ENCODE measurements at regions not wholly inside any gene's neighbourhood (a gene's known extent, or its start where the extent isn't known, plus 50 kb on each side); places are given as distances from the start of the nearest gene placed in this dataset.
A peak's percentile ranks its signal among the peaks of the same experiment; 100 is the strongest.

- DNase-seq (ENCODE audit: low read depth), result no peak
Measured at GRCh38 chr13:40170091-40170490, 496.4 kb downstream of the FOXO1 start.

GRCh38 chr13:40170982-40171381 lies 495.5 kb downstream of the FOXO1 start:
- DNase-seq (ENCODE audit: low read depth), result no peak

GRCh38 chr13:40171566-40171965 lies 494.9 kb downstream of the FOXO1 start:
- no peak for DNase-seq (ENCODE audit: low read depth)

GRCh38 chr13:40172149-40172591 lies 494.3 kb downstream of the FOXO1 start:
- DNase-seq (ENCODE audit: low read depth), result no peak

GRCh38 chr13:40172878-40173277 lies 493.6 kb downstream of the FOXO1 start:
- no peak for DNase-seq (ENCODE audit: low read depth)

- no peak for DNase-seq (ENCODE audit: low read depth)
Measured at GRCh38 chr13:40175639-40176038, 490.8 kb downstream of the FOXO1 start.

- DNase-seq (ENCODE audit: low read depth), result no peak
Measured at GRCh38 chr13:40176242-40176641, 490.2 kb downstream of the FOXO1 start.

GRCh38 chr13:40178130-40178529 lies 488.3 kb downstream of the FOXO1 start:
- no peak for DNase-seq (ENCODE audit: low read depth)

- no peak for DNase-seq (ENCODE audit: low read depth)
Measured at GRCh38 chr13:40179445-40180281, 486.8 kb downstream of the FOXO1 start.

- DNase-seq (ENCODE audit: low read depth), result no peak
Measured at GRCh38 chr13:40180776-40181175, 485.7 kb downstream of the FOXO1 start.

- no peak for DNase-seq (ENCODE audit: low read depth)
Measured at GRCh38 chr13:40181203-40181845, 485.1 kb downstream of the FOXO1 start.

- no peak for DNase-seq (ENCODE audit: low read depth)
Measured at GRCh38 chr13:40182591-40182990, 483.9 kb downstream of the FOXO1 start.

- no peak for DNase-seq (ENCODE audit: low read depth)
Measured at GRCh38 chr13:40185414-40185813, 481.0 kb downstream of the FOXO1 start.

- no peak for DNase-seq (ENCODE audit: low read depth)
Measured at GRCh38 chr13:40186041-40186440, 480.4 kb downstream of the FOXO1 start.

- no peak for DNase-seq (ENCODE audit: low read depth)
Measured at GRCh38 chr13:40186626-40187323, 479.7 kb downstream of the FOXO1 start.

- no peak for DNase-seq (ENCODE audit: low read depth)
Measured at GRCh38 chr13:40187324-40187795, 479.1 kb downstream of the FOXO1 start.

- DNase-seq (ENCODE audit: low read depth), result no peak
Measured at GRCh38 chr13:40187841-40188591, 478.4 kb downstream of the FOXO1 start.

GRCh38 chr13:40189426-40189825 lies 477.0 kb downstream of the FOXO1 start:
- no peak for DNase-seq (ENCODE audit: low read depth)

GRCh38 chr13:40189898-40190630 lies 476.4 kb downstream of the FOXO1 start:
- DNase-seq (ENCODE audit: low read depth), result no peak

- DNase-seq (ENCODE audit: low read depth), result peak; percentile 30
Measured at GRCh38 chr13:40190641-40191100, 475.8 kb downstream of the FOXO1 start.
